NCI-H1105 (cell line): ENCODE measurements at regions not wholly inside any gene's neighbourhood (a gene's known extent, or its start where the extent isn't known, plus 50 kb on each side); places are given as distances from the start of the nearest gene placed in this dataset.
"Not testable (repeated sequence)": the region's sequence is repeated elsewhere in the genome, so short reads cannot be mapped to it uniquely, and the experiment has no call there.

ENCODE experiments used
- DNase-seq: peaks from one replicate; lab custom pipeline; 2025; lab: John Stamatoyannopoulos, UW

DNA sequence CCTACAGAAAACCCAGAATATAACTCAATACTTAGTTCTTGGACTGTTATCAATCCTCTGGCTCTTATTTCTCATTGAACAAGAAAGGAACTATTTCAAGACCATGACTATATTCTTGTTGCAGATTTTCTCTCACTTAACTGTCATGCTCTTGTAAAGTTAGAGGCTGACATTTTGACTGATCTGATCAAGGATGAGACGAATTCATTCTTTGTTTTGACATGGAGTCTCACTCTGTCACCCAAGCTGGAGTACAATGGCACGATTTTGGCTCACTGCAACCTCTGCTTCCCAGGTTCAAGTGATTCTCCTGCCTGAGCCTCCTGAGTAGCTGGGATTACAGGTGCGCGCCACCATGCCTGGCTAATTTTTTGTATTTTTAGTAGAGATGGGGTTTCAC, 367.9 kb upstream of the SEMA3C start:
- not testable (repeated sequence) for DNase-seq

DNA sequence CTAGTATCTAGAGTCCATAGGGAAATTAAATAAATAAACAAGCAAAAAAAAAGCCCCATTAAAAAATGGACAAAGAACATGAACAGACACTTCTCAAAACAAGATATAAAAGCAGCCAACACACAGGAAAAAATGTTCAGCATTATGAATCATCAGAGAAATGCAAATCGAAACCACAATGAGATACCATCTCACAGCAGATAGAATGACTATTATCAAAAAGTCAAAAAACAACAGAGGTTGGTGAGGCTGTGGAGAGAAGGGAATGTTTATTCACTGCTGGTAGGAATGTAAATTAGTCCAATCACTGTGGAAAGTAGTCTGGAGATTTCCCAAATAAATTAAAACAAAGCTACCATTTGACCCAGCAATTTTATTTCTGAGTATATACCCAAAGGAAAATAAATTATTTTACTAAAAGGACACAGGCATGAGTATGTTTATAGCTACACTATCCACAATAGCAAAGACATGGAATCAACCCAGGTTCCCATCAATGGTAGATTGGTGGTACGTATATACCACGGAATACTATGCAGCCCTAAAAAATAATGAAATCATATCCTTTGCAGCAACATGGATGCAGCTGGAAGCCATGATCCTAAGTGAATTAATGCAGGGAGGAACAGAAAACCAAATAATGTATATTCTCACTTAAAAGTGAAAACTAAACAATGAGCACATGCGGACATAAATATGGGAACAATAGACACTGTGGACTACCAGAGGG, 366.5 kb upstream of the SEMA3C start:
- no peak for DNase-seq

DNA sequence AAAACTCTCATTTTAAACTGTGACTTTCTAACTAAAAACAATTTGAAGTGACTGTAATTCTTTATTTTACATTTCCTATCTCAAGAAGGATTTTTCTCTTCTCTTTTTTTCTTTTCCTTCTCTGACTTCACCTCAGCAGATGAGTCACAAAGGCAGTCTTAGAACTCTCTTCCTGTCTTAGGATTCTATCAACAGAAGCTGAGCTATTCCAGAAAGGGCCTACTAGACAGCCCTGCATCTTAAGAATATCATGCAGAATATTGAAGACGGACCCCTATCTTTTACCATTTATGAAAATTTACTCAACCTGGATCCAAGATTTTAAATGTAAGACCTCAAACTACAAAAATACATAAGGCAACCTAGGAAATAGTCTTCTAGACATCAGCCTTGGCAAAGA, 365.7 kb upstream of the SEMA3C start:
- DNase-seq, result no peak

DNA sequence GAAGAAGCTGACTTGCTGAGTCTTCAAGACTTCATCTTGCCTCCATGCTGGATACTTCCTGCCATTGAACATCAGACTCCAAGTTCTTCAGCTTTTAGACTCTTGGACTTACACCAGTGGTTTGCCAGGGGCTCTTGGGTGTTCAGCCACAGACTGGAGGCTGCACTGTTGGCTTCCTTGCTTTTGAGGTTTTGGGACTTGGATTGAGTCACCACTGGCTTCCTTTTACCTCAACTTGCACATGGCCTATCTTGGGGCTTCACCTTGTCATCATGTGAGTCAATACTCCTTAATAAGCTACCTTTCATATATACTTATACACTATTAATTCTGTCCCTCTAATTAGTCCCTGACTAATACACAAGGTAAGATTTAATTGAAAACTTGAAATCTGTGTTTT, 361.7 kb upstream of the SEMA3C start:
- no peak for DNase-seq

DNA sequence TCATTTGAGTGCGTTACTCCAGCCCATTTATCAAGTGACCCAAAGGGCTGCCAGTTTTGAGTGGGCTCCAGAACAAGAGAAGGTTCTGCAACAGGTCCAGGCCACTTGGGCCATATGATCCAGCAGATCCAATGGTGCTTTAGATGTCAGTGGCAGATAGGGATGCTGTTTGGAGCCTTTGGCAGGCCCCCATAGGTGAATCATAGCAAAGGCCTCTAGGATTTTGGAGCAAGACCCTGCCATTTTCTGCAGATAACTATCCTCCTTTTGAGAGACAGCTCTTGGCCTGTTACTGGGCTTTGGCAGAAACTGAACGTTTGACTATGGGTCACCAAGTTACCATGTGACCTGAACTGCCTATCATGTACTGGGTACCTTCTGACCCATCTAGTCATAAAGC, 358.8 kb upstream of the SEMA3C start:
- no peak for DNase-seq

DNA sequence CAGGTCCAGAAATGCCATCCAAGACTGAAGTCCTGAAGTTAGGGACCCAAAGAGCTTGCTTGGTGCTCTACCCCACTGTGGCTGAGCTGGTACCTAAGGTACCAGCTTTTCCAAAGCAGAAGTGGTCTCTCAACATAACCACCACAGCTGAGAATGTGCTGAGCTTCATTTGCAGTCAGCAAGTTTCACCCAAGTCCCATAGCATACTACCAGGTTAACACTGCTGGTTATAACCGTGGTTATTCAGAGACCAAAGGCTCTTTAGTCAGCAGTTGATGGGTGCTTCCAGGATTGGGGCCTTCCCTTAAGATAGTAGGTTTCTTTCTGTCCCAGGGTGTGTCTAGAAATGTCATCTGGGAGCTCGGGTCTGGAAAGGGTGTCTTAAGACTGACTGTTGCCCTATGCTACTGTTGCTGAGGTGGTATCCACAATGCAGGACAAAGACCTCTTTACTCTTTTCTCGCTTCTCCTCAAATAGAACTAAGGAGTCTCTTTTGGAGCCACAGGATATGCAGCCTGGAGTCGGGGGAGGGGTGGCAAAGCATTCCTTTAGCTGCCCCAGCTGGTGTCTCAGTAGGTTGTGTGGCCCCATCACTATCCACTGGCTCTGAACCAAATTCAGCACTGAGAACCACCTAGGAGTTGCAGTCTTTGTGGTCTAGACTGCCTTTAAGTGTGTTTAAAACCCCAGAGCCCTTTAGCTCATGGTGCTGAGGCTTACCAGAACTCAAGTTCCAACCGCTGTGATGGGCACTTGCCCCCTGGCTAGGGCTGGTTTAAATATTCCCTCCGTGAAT, 354.9 kb upstream of the SEMA3C start:
- no peak for DNase-seq

DNA sequence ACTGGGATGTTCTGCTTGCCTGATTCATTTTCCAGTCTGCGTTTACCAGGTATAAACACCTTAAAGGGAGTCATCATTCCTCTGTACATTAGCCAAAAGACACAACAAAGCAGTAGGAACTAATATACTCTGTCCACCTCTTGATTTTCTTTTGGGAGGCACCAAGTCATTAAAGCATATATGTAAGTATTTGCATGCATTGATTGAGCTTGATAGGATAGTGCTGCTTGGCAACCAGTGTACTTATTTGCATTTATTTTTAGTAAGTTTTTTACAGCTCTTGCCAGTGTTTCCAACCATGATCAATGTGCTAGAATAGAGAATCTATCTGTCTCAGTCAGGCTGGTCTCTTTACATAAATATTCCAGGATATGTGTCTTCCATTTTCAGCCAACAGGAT, 353.3 kb upstream of the SEMA3C start:
- DNase-seq, result no peak

DNA sequence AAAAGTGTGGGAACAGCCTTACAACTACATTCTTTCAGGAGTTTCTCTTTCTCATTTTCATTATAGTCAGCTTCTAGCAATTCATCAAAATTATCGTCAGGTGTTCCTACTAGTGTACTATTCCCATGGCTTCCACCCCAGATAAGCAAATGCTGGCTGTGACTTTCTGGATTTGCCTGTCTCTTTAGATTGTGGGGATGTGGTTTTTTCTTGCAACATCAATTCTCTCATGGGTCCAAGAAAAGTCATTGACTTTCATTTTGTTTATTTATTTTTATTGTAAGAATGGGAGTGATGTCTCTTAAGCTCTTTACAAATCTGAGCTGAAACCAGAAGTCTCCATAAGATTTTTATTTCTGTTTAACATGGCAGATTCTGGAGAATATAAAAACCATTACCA, 349.7 kb upstream of the SEMA3C start:
- no peak for DNase-seq

DNA sequence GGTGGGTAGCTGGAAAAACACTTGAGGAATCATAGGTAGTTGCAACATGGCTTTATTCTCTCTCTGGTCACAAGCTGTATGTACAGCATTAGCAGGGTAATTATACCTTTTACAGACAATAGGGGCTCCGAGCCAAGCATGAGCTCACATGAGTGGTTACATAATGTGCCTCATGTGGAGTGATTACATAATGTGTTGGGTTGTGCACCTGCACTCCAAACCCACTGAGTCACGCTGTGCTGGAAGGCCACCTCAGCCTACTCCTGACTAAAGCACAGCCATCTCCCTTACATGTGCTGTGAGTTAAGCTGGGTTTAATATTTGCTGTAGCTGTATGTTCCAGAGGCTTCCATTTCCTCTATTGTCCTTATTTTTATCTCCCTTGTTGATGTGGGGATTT, 348.7 kb upstream of the SEMA3C start:
- peak; percentile 12 for DNase-seq

DNA sequence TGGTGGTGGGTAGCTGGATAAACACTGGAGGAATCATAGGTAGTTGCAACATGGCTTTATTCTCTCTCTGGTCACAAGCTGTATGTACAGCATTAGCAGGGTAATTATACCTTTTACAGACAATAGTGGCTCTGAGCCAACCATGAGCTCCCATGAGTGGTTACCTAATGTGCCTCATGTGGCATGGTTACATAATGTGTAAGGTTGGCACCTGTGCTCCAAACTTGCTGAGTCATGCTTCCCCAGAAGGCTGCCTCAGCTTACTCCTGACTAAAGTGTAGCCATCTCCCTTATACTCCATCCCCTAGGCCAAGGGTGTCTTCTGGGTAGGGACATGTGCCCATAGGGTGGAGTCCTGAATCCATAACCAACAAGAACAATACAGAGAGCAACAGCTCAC, 345.3 kb upstream of the SEMA3C start:
- DNase-seq, result peak; percentile 4

DNA sequence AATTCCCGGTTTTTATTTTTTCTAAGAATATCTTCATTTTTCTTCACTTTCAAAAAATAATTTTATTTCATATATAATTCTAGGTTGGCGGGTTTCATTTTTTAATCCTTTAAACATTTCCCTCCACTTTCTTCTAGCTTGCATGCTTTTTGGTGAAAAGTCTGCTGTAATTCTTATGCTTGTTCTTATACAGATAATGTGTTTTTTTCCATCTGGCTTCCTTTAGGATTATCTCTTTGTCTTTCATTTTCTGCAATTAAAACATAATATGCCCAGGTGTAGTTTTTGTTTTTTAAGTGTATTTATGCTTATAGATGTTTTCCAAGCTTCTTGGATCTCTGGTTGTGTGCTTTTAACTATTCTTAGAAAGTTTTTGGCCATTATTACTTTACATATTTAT, 341.3 kb upstream of the SEMA3C start:
- DNase-seq, result no peak

DNA sequence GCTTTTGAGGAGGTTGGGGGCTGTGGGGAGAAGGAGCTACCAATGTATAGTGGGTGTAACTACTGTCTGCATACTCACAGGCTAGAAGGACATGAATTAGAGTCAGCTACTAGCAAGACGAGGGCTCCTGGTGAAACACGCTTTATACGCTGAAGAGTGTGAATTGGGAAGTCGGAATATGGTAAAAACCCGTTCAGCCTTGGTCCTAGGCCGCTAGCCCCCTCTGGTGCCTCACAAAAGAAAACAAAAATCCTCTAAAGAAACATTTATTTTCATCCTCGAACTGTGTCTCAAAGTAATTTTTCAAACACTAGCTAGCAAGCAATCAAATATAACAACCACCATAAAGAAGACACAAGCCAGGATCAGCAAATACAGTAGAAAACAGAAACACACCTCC, 338.1 kb upstream of the SEMA3C start:
- no peak for DNase-seq

DNA sequence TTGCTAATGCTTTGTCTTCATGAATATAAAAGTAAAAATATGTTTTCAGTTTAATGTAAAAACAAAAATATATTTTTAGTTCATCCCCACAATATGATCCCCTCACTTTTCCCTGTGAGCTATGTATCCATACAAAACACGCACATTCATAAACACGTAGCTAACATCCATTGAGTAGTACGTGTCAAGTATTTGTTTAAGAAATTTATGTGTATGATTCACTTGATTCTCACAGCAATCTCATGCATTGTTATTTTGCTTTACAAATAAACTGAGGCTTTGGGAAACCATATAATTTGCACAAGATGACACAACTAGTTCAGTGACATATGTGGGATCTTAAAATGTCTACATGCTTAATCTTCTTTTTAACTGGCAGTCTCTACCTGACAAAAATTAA, 329.6 kb upstream of the SEMA3C start:
- no peak for DNase-seq

DNA sequence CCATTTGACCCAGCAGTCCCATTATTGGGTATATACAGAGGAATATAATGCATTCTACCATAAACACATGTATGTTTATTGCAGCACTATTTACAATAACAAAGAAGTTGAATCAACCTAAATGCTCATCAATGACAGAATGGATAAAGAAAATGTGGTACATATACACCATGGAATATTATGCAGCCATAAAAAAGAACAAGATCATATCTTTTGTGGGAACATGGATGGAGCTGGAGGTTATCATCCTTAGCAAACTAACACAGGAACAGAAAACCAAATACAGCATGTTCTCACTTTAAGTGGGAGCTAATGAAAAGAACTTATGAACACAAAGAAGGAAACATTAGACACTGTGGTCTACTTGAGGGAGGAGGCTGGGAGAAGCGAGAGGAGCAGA, 328.5 kb upstream of the SEMA3C start:
- DNase-seq, result not testable (repeated sequence)

DNA sequence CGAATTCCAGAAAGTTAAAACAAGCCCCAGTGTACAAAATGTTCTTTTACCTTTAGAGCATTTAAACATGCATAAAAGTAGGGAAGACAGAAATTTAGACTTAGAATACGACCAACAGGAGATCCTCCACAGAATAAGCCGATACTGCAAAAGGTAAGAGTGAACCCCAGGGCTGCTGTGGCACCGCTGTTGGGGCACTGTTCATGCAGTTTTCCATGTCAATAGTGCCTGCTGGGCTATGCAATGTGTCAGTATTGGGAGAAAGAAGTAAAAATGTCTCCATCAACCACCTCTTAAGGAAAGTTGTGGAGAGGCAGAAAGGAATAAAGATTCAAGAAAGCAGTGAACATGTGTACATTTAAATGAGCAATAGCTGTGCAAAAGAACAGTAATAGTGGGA, 326.5 kb upstream of the SEMA3C start:
- no peak for DNase-seq

DNA sequence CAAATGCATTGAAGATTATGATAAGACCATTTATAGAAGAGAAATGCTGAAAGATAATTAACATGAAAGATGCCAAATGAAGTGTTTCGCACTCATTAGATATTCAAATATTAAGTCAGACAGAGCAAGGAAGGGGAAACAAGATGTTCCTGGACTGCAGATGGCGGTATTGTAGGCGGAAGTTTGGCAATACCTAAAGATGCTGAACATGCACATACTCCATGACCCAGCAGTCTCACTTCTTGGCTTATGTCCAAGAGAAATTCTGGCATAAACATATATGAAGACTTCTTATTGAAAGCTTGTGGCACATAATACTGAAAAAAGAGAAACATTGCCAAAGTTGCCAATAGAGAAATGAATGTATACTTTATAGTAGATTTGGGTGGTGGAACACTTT, 325.4 kb upstream of the SEMA3C start:
- DNase-seq, result no peak

DNA sequence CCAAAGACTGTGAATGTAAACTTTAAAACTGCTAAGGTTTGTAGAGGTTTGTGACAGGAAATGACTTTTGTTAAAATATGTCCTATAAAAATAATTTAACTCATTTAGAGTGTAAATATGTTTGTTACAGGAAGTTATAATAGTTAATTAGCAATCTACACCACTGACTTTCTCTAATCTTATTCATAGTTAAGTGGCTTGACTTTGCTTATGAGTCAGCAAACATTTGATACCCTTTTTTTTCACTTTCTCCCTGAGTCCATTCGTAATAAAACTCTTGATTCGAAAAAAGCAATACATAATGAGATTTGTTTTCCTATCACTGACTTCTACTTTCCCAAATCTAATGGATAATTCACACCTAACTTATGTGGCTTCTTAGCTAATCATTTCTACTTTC, 317.7 kb upstream of the SEMA3C start:
- no peak for DNase-seq

DNA sequence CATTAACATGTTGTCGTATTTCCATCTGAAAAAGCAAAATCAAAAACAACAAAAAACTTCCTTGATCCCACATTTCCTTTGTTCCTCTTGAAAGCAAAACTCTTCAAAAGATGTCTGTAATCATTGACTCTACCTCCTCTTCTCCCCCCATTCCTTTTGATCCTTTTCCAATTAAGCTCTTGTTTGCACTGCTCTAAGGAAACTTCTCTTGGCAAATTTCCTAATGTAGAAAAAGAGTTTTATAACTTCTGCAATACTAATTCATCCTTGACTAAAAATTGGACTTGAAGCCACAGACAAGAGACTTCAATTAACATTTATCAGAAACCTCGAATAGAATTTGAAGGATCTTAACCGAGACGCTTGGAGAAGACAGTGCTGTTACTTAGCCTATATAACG, 317.1 kb upstream of the SEMA3C start:
- DNase-seq, result no peak

DNA sequence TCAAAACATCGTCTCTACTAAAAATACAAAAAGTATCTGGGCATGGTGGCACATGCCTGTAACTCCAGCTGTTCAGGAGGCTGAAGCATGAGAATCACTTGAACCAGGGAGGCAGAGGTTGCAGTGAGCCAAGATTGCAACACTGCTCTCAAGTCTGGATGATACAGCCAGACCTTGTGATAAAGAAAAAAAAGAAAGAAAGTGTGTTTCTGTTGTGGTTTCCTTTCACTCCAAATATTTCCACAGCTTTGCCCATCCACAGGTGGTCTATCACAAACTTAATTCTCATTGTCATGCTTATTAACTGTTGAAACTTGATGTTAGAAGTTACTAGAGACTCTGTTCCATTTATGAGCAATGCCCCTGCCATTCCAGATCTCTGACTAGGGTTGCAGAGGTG, 316.0 kb upstream of the SEMA3C start:
- DNase-seq, result no peak

DNA sequence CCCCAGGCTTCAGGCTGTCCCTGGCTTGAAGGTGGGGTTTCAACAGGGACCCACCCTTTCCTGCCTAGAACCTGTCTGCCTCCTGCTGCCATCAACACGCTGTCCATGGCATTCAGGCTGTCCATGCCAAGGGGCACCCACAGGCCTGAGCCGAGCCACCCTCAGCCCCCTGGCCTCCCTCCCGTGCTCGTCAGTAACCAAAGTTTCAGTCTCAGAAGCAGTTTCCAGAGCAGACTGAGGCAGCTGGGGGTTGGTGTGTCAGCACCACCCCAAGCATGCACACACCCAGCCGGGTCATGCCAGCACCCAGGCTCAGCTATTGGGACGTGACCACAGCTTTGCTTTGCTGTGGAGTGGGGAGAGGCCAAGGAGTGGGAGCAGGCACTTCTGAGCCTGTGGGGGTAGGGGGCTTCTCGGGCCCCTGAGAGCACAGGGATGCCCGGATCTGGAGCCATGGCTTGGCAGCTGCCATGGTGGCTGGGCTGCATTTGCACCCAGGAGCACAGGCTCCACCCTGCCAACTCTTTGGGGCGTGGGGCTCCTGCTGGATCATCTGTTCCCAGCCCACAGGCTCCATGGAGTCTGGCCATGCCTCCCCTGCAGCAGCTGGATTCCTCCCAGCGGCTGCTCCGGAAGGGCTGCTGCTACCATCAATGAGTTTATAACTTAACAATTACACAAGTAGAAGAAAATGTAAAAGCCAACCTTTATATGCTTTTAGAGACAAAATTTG, 314.5 kb upstream of the SEMA3C start:
- DNase-seq, result no peak

DNA sequence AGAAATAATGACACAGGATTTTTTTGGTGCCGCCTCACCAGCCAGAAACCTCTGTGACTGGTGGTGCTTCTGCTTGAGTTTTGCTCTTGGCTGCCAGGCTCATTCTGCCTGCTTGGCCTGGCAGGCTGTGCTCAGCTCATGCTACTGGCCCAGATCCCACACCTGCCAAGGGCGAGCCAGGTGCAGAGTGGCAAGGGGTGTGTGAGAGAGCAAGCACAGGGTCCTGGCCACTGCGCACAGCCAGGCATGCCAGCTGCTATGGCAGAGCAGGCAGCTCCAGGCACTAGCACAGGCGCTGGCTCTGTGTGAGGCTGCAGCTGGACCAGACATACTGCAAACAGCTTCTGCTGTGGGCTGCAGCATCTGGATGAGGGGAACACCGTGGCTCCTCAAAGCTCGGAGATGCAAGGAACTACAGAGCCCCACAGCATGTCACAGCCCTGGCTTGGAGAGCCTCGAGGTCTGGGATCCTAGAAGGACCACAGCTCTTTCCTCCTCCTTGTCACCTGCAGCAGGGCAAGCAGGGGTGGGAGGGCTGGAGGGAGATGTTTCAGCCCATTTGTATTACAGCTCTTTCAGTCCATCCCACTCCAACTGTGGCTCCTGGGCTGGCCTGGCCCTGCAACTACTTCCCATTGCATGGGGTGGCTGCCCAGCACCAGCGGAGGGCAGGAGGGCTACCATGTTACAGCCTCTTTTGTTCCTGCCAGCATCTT, 313.4 kb upstream of the SEMA3C start:
- peak; percentile 94 for DNase-seq

DNA sequence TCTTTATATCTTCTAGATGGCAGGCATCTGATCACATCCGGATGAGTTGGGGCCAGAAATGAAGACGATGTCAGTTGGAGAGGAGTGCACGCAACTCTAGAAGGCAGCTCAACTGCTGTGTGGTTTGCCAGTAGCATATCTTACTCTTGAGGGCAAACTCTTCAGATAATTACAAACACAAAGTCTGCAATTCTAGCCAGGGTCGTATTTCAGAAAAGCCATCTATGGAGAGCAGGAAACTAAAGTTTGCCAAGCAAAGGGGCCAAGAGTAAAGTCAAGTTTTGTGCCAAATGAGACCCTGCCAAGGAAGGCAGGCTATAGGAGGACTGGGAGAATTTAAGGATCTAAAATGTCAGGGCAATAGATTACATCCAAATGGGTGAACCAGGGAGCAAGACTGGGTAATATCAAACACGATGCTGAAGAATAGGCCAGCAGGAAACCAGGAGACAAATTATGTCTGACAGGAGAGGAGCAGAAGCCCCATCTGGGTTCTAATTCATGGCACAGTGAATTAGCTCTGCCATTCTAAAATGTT, 312.5 kb upstream of the SEMA3C start:
- peak; percentile 52 for DNase-seq
